HEK293T (cell line): ENCODE measurements at regions not wholly inside any gene's neighbourhood (a gene's known extent, or its start where the extent isn't known, plus 50 kb on each side); places are given as distances from the start of the nearest gene placed in this dataset.

Experiments
- SP1 ChIP-seq: fragments of 450-650 bp; IDR thresholded peaks from 2 replicates; pipeline ENCODE4 v1.6.1; 2017
- TARDBP ChIP-seq: fragments of 450-650 bp; IDR thresholded peaks from 2 replicates; pipeline ENCODE4 v1.6.1; 2016

GRCh38 chr7:155169498-155170065, 99.5 kb downstream of the HTR5A start:
- TF ChIP-seq TARDBP (no peak), SP1 (no peak)
